ENCODE measurements at regions not wholly inside any gene's neighbourhood (a gene's known extent, or its start where the extent isn't known, plus 50 kb on each side); places are given as distances from the start of the nearest gene placed in this dataset.

DNA sequence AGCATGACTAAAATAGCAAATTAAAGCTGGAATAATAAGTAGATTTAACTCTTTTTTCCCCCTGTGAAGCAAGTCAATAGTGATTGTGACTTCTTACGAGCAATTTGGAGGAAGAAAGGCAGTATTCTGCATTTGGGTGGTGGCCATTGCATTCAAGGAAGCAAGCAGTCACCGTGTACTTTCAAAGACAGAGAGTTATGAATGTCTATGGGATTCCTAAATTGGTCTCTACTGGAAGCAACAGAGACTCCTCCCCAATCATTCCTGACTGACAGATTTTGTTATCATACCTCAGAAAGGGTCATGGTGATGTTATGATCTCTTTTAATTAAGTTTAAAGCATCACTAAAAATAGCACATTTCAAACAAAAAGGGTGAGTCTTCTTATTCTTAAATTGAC lies 287.2 kb upstream of the KITLG start:
- intact Hi-C loops (cut with DNase I; ENCODE audit: low total_unique reads) = no loop called here
- no peak for DNase-seq

DNA sequence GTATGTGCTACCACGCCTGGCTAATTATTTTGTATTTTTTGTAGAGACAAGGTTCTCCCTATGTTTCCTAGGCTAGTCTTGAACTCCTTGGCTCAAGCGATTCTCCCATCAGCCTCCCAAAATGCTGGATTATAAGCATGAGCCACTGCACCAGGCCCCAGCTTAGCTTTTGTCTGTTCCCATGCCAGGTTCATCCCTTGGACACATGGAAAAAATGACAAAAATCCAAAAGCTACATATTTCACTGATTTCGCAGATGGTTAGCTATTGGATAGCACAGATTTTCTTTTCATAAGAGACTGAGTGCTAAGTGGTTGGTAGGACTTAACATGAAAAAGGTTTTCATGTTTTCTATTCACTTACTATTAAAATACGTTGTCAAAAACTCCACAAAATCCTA lies 286.6 kb upstream of the KITLG start:
- TF ChIP-seq, protein P1, sequence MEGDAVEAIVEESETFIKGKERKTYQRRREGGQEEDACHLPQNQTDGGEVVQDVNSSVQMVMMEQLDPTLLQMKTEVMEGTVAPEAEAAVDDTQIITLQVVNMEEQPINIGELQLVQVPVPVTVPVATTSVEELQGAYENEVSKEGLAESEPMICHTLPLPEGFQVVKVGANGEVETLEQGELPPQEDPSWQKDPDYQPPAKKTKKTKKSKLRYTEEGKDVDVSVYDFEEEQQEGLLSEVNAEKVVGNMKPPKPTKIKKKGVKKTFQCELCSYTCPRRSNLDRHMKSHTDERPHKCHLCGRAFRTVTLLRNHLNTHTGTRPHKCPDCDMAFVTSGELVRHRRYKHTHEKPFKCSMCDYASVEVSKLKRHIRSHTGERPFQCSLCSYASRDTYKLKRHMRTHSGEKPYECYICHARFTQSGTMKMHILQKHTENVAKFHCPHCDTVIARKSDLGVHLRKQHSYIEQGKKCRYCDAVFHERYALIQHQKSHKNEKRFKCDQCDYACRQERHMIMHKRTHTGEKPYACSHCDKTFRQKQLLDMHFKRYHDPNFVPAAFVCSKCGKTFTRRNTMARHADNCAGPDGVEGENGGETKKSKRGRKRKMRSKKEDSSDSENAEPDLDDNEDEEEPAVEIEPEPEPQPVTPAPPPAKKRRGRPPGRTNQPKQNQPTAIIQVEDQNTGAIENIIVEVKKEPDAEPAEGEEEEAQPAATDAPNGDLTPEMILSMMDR (IDR thresholded peaks at IDR 0.05) = no peak
- no peak for TF ChIP-seq POLR2A (IDR thresholded peaks at IDR 0.05)
- 88 to 93% methylated on average over 4 of the region's 4 CpGs for WGBS, 2 donors
- Histone ChIP-seq H3K9me3 (no peaks in the 10 kb centered on the region), H3K4me1 (no peaks in the 10 kb centered on the region), H3K27ac (no peak overlapping the region), H3K27me3 (no peaks in the 10 kb centered on the region), H3K36me3 (ENCODE audit: low read depth, missing control alignments) (no peaks in the 10 kb centered on the region), H3K4me3 (no peak overlapping the region)
- intact Hi-C loops (cut with DNase I; ENCODE audit: low total_unique reads) = no loop called here
- no peak for DNase-seq

More for the DNA sequence above, 287.2 kb upstream of the KITLG start:
- TF ChIP-seq POLR2A (IDR thresholded peaks at IDR 0.05) = no peak
- TF ChIP-seq, protein P1 (IDR thresholded peaks at IDR 0.05) = no peak
- Histone ChIP-seq H3K9me3 (no peaks in the 10 kb centered on the region), H3K27ac (no peak overlapping the region), H3K4me1 (no peaks in the 10 kb centered on the region), H3K36me3 (ENCODE audit: low read depth, missing control alignments) (no peaks in the 10 kb centered on the region), H3K27me3 (no peaks in the 10 kb centered on the region), H3K4me3 (no peak overlapping the region)
- 52 to 78% methylated on average over 2 of the region's 2 CpGs for WGBS, 2 donors

DNA sequence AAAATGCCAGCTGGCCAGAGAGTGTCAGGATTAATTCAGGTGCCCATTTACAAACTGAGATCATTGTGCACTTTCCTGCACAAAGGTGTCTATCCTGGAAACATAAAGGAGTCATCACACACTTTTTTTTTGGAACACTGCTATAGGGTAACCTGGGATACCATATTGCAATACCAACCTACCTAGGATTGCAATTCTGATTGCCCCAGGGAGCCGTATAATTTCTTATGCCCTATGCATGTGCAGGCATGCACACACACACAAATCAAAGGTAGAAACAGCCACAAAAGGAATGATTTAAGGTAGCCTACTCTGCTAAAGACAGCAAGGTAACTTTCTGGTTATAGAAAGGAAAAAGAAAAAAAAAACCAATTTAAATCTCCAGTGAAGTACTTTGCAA lies 285.3 kb upstream of the KITLG start:
- no peak for DNase-seq
- WGBS, 2 donors = 90 to 100% methylated on average over 1 of the region's 1 CpG
- H3K9me3 ChIP-seq = no peaks in the 10 kb centered on the region
- no peak overlapping the region for H3K27ac ChIP-seq
- no peaks in the 10 kb centered on the region for H3K27me3 ChIP-seq
- no peaks in the 10 kb centered on the region for H3K36me3 ChIP-seq (ENCODE audit: low read depth, missing control alignments)
- no peaks in the 10 kb centered on the region for H3K4me1 ChIP-seq
- intact Hi-C loops (cut with DNase I; ENCODE audit: low total_unique reads) = no loop called here
- H3K4me3 ChIP-seq = no peak overlapping the region
- no peak for TF ChIP-seq POLR2A (IDR thresholded peaks at IDR 0.05)
- TF ChIP-seq, protein P1 (IDR thresholded peaks at IDR 0.05) = no peak

DNA sequence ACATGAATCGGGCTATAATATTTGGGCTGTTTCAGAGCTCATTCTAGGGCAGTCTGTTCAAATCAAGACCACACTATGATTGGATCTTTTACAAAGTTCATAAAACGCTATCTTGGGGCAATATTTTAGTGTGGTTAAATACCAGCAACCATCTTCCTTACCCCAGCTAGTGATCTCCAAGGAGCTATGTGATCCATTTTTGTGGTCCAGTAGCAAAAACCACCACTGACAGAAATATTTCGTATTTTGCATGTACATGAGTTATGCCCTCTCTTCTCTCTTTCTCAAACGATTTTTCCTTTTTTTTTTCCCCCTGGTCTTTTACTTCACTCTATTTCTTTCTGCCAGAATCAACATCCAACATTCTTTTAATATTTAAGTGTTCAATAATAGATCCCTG lies 280.6 kb upstream of the KITLG start:
- no peak for DNase-seq
- H3K9me3 ChIP-seq = no peaks in the 10 kb centered on the region
- TF ChIP-seq, protein P1 (IDR thresholded peaks at IDR 0.05) = no peak
- TF ChIP-seq POLR2A (IDR thresholded peaks at IDR 0.05) = no peak
- no peaks in the 10 kb centered on the region for H3K36me3 ChIP-seq (ENCODE audit: low read depth, missing control alignments)
- H3K27ac ChIP-seq = no peak overlapping the region
- no peaks in the 10 kb centered on the region for H3K4me1 ChIP-seq
- intact Hi-C loops (cut with DNase I; ENCODE audit: low total_unique reads) = no loop called here
- 64 to 69% methylated on average over 4 of the region's 4 CpGs for WGBS, 2 donors
- no peak overlapping the region for H3K4me3 ChIP-seq
- no peaks in the 10 kb centered on the region for H3K27me3 ChIP-seq

DNA sequence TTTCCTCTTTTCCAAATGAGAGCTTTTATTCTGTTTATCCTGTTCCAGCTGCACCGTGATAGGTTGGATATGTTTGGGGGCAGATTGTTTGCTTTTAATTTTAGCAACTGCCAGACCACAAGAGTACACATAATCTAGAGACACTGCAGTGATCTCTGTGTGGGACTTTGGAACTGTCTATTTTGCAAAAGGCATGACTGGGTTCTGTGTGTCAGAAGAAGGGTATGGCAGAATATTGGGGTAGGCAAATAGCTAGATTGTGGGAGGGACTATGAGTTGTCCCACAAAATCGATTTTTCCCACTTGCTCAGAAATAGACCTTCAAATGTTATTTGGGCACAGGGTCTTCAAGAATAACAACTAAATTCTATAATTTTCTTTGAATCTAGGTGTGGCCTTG lies 275.9 kb upstream of the KITLG start:
- Histone ChIP-seq H3K9me3 (no peaks in the 10 kb centered on the region), H3K27me3 (no peaks in the 10 kb centered on the region), H3K36me3 (ENCODE audit: low read depth, missing control alignments) (no peaks in the 10 kb centered on the region), H3K4me1 (no peaks in the 10 kb centered on the region), H3K4me3 (no peak overlapping the region), H3K27ac (no peak overlapping the region)
- intact Hi-C loops (cut with DNase I; ENCODE audit: low total_unique reads) = no loop called here
- TF ChIP-seq POLR2A (IDR thresholded peaks at IDR 0.05) = no peak
- TF ChIP-seq, protein P1 (IDR thresholded peaks at IDR 0.05) = no peak
- WGBS, 2 donors = 76 to 82% methylated on average over 2 of the region's 2 CpGs
- no peak for DNase-seq
